ENCODE measurements at regions not wholly inside any gene's neighbourhood (a gene's known extent, or its start where the extent isn't known, plus 50 kb on each side); places are given as distances from the start of the nearest gene placed in this dataset.

DNA sequence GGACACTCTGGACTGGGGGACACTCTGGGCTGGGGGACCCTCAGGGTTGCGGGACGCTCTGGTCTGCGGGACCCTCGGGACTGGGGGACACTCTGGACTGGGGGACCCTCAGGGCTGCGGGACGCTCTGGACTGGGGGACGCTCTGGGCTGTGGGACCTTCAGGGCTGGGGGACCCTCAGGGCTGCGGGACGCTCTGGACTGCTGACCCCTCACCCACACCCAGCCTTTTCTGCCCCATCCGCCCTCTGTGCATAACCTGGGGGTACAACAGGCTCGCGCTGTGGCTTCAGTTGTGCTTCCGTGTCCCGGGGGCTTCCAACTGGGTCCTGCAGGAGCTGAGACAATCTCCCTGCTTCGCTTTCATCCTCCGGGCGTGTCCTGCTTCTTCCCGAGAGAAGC lies 766.0 kb downstream of the TRIML1 start:
- TF ChIP-seq, protein P1, sequence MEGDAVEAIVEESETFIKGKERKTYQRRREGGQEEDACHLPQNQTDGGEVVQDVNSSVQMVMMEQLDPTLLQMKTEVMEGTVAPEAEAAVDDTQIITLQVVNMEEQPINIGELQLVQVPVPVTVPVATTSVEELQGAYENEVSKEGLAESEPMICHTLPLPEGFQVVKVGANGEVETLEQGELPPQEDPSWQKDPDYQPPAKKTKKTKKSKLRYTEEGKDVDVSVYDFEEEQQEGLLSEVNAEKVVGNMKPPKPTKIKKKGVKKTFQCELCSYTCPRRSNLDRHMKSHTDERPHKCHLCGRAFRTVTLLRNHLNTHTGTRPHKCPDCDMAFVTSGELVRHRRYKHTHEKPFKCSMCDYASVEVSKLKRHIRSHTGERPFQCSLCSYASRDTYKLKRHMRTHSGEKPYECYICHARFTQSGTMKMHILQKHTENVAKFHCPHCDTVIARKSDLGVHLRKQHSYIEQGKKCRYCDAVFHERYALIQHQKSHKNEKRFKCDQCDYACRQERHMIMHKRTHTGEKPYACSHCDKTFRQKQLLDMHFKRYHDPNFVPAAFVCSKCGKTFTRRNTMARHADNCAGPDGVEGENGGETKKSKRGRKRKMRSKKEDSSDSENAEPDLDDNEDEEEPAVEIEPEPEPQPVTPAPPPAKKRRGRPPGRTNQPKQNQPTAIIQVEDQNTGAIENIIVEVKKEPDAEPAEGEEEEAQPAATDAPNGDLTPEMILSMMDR (IDR thresholded peaks at IDR 0.05), result no peak
- TF ChIP-seq POLR2AphosphoS5 (IDR thresholded peaks at IDR 0.05), result no peak
